C4-2B (cell line): ENCODE measurements at regions not wholly inside any gene's neighbourhood (a gene's known extent, or its start where the extent isn't known, plus 50 kb on each side); places are given as distances from the start of the nearest gene placed in this dataset.
"Not testable (repeated sequence)": the region's sequence is repeated elsewhere in the genome, so short reads cannot be mapped to it uniquely, and the experiment has no call there.

Source experiments
- H3K27ac ChIP-seq: fragments of 450-650 bp; 2 replicates; pipeline ENCODE4 v1.5.1; 2017
- CTCF ChIP-seq: fragments of 450-650 bp; conservative IDR thresholded peaks from 2 replicates; pipeline ENCODE4 v1.5.1; 2017; ENCODE audit warnings: mild to moderate bottlenecking
- ZFX ChIP-seq: fragments of 450-650 bp; IDR thresholded peaks from 2 replicates; pipeline ENCODE4 v1.6.1; 2017

- H3K27ac ChIP-seq, result no peak overlapping the region
- TF ChIP-seq ZFX (no peak), CTCF (no peak)
Measured at GRCh38 chr4:131551306-131551705, 1597.8 kb upstream of the PCDH10 start.

- no peak overlapping the region for H3K27ac ChIP-seq
- TF ChIP-seq ZFX (no peak), CTCF (no peak)
Measured at GRCh38 chr4:131566026-131566425, 1583.1 kb upstream of the PCDH10 start.

GRCh38 chr4:131584587-131584986 is 1564.5 kb upstream of the PCDH10 start:
- TF ChIP-seq ZFX (no peak), CTCF (no peak)
- H3K27ac ChIP-seq, result no peak overlapping the region

GRCh38 chr4:131595140-131595539 is 1554.0 kb upstream of the PCDH10 start:
- no peak for TF ChIP-seq ZFX
- TF ChIP-seq CTCF, result no peak
- H3K27ac ChIP-seq, result no peak overlapping the region

GRCh38 chr4:131603705-131604104 is 1545.4 kb upstream of the PCDH10 start:
- H3K27ac ChIP-seq, result no peak overlapping the region
- TF ChIP-seq CTCF (no peak), ZFX (no peak)

- no peak overlapping the region for H3K27ac ChIP-seq
- TF ChIP-seq ZFX (no peak), CTCF (no peak)
Measured at GRCh38 chr4:131609039-131609438, 1540.1 kb upstream of the PCDH10 start.

GRCh38 chr4:131610517-131610916 is 1538.6 kb upstream of the PCDH10 start:
- not testable (repeated sequence) for H3K27ac ChIP-seq

GRCh38 chr4:131613086-131613823 is 1535.8 kb upstream of the PCDH10 start:
- TF ChIP-seq CTCF, result no peak
- no peak for TF ChIP-seq ZFX
- no peak overlapping the region for H3K27ac ChIP-seq
